Skeletal muscle satellite cell (primary cell): ENCODE measurements at regions not wholly inside any gene's neighbourhood (a gene's known extent, or its start where the extent isn't known, plus 50 kb on each side); places are given as distances from the start of the nearest gene placed in this dataset.

Source experiments
- H3K27me3 ChIP-seq: 2 replicates; pipeline ENCODE4 v1.7.0; 2013; ENCODE audit warnings: low read length; ENCODE audit not compliant: control insufficient read depth, insufficient read depth
- H3K36me3 ChIP-seq: 2 replicates; pipeline ENCODE4 v1.7.0; 2013; ENCODE audit warnings: mild to moderate bottlenecking, control low read depth, low read length; ENCODE audit not compliant: insufficient read depth
- H3K4me1 ChIP-seq: 2 replicates; pipeline ENCODE4 v1.7.0; 2013; ENCODE audit warnings: low read length; ENCODE audit not compliant: control insufficient read depth, insufficient read depth
- H3K4me2 ChIP-seq: 2 replicates; pipeline ENCODE4 v1.7.0; 2013; ENCODE audit warnings: mild to moderate bottlenecking, low read length
- H3K4me3 ChIP-seq: 2 replicates; pipeline ENCODE4 v1.7.0; 2013; ENCODE audit warnings: low read length
- H3K9ac ChIP-seq: 2 replicates; pipeline ENCODE4 v1.7.0; 2013; ENCODE audit warnings: mild to moderate bottlenecking, low read depth, low read length, moderate library complexity
- H3K9me3 ChIP-seq: replicated peaks from 2 replicates; pipeline ENCODE4 v1.7.0; 2013; ENCODE audit warnings: mild to moderate bottlenecking, control low read depth, low read length

GRCh38 chr12:91628656-91629055 lies 446.0 kb upstream of the DCN start:
- Histone ChIP-seq H3K9me3 (no peaks in the 10 kb centered on the region), H3K4me2 (no peak overlapping the region)

GRCh38 chr12:91627225-91627624 lies 444.6 kb upstream of the DCN start:
- Histone ChIP-seq H3K4me2 (no peak overlapping the region), H3K36me3 (no peaks in the 10 kb centered on the region), H3K27me3 (no peaks in the 10 kb centered on the region), H3K9me3 (no peaks in the 10 kb centered on the region), H3K4me3 (no peak overlapping the region), H3K4me1 (no peaks in the 10 kb centered on the region), H3K9ac (no peak overlapping the region)

More at GRCh38 chr12:91628656-91629055, 446.0 kb upstream of the DCN start:
- no peak overlapping the region for H3K9ac ChIP-seq
- H3K27me3 ChIP-seq: no peaks in the 10 kb centered on the region
- H3K4me1 ChIP-seq: no peaks in the 10 kb centered on the region
- H3K36me3 ChIP-seq: no peaks in the 10 kb centered on the region
- no peak overlapping the region for H3K4me3 ChIP-seq

- no peaks in the 10 kb centered on the region for H3K4me1 ChIP-seq
- H3K27me3 ChIP-seq: no peaks in the 10 kb centered on the region
- H3K9me3 ChIP-seq: no peaks in the 10 kb centered on the region
- no peak overlapping the region for H3K4me3 ChIP-seq
- H3K4me2 ChIP-seq: no peak overlapping the region
- no peak overlapping the region for H3K9ac ChIP-seq
- H3K36me3 ChIP-seq: no peaks in the 10 kb centered on the region
These were observed 440.4 kb upstream of the DCN start for GRCh38 chr12:91622981-91623380.

- H3K9me3 ChIP-seq: no peaks in the 10 kb centered on the region
- H3K36me3 ChIP-seq: no peaks in the 10 kb centered on the region
- H3K27me3 ChIP-seq: no peaks in the 10 kb centered on the region
- no peak overlapping the region for H3K9ac ChIP-seq
- no peak overlapping the region for H3K4me2 ChIP-seq
- H3K4me3 ChIP-seq: no peak overlapping the region
- H3K4me1 ChIP-seq: no peaks in the 10 kb centered on the region
These were observed 439.4 kb upstream of the DCN start for GRCh38 chr12:91622037-91622436.

- Histone ChIP-seq H3K4me3 (no peak overlapping the region), H3K36me3 (no peaks in the 10 kb centered on the region), H3K9me3 (no peaks in the 10 kb centered on the region), H3K27me3 (no peaks in the 10 kb centered on the region), H3K4me2 (no peak overlapping the region), H3K4me1 (peaks cover 4% of the 10 kb centered on the region), H3K9ac (no peak overlapping the region)
These were observed 438.4 kb upstream of the DCN start for GRCh38 chr12:91620992-91621391.

- Histone ChIP-seq H3K36me3 (no peaks in the 10 kb centered on the region), H3K4me2 (no peak overlapping the region), H3K27me3 (no peaks in the 10 kb centered on the region), H3K4me1 (peaks cover 4% of the 10 kb centered on the region), H3K4me3 (no peak overlapping the region), H3K9ac (no peak overlapping the region), H3K9me3 (no peaks in the 10 kb centered on the region)
These were observed 437.8 kb upstream of the DCN start for GRCh38 chr12:91620422-91620821.

GRCh38 chr12:91618281-91618680 lies 435.7 kb upstream of the DCN start:
- Histone ChIP-seq H3K4me1 (peaks cover 4% of the 10 kb centered on the region), H3K9me3 (no peaks in the 10 kb centered on the region), H3K27me3 (no peaks in the 10 kb centered on the region), H3K4me3 (no peak overlapping the region), H3K9ac (no peak overlapping the region), H3K4me2 (no peak overlapping the region), H3K36me3 (no peaks in the 10 kb centered on the region)

GRCh38 chr12:91617818-91618217 lies 435.2 kb upstream of the DCN start:
- Histone ChIP-seq H3K9me3 (no peaks in the 10 kb centered on the region), H3K27me3 (no peaks in the 10 kb centered on the region), H3K9ac (no peak overlapping the region), H3K4me2 (no peak overlapping the region), H3K4me3 (no peak overlapping the region), H3K4me1 (peaks cover 4% of the 10 kb centered on the region), H3K36me3 (no peaks in the 10 kb centered on the region)

- Histone ChIP-seq H3K4me2 (no peak overlapping the region), H3K27me3 (no peaks in the 10 kb centered on the region), H3K4me1 (peaks cover 4% of the 10 kb centered on the region), H3K9ac (no peak overlapping the region), H3K36me3 (no peaks in the 10 kb centered on the region), H3K4me3 (no peak overlapping the region), H3K9me3 (no peaks in the 10 kb centered on the region)
These were observed 433.8 kb upstream of the DCN start for GRCh38 chr12:91616416-91616815.

GRCh38 chr12:91613223-91613779 lies 430.7 kb upstream of the DCN start:
- no peak overlapping the region for H3K4me3 ChIP-seq
- H3K36me3 ChIP-seq: no peaks in the 10 kb centered on the region
- no peak overlapping the region for H3K4me2 ChIP-seq
- H3K9ac ChIP-seq: no peak overlapping the region
- H3K4me1 ChIP-seq: peaks cover 4% of the 10 kb centered on the region
- no peaks in the 10 kb centered on the region for H3K27me3 ChIP-seq
- H3K9me3 ChIP-seq: no peaks in the 10 kb centered on the region

GRCh38 chr12:91610561-91610960 lies 427.9 kb upstream of the DCN start:
- Histone ChIP-seq H3K36me3 (no peaks in the 10 kb centered on the region), H3K9me3 (no peaks in the 10 kb centered on the region), H3K9ac (no peak overlapping the region), H3K4me3 (no peak overlapping the region), H3K4me1 (no peaks in the 10 kb centered on the region), H3K27me3 (no peaks in the 10 kb centered on the region), H3K4me2 (no peak overlapping the region)

GRCh38 chr12:91609283-91609682 lies 426.7 kb upstream of the DCN start:
- Histone ChIP-seq H3K9ac (no peak overlapping the region), H3K27me3 (no peaks in the 10 kb centered on the region)

More at GRCh38 chr12:91609283-91609682, 426.7 kb upstream of the DCN start:
- Histone ChIP-seq H3K36me3 (no peaks in the 10 kb centered on the region), H3K4me1 (no peaks in the 10 kb centered on the region), H3K4me2 (no peak overlapping the region), H3K4me3 (no peak overlapping the region), H3K9me3 (no peaks in the 10 kb centered on the region)
